ENCODE measurements at regions not wholly inside any gene's neighbourhood (a gene's known extent, or its start where the extent isn't known, plus 50 kb on each side); places are given as distances from the start of the nearest gene placed in this dataset.

DNA sequence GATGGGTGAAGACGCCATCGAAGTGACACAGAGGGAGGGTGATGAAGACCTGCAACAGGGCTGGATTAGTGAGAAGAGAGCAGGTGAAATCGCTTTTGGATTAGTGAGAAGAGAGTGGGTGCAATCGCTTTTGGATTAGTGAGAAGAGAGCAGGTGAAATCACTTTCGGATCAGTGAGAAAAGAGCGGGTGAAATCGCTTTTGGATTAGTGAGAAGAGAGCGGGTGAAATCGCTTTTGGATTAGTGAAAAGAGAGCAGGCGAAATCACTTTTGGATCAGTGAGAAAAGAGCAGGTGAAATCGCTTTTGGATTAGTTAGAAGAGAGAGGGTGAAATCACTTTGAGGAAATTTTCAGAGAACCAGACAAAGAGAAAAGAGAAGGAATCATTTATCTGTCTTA, 67.2 kb upstream of the TRIO start:
- H3K4me1 Mint-ChIP-seq (ENCODE audit: low read depth) = no peaks in the 10 kb centered on the region
- H3K27me3 Mint-ChIP-seq (ENCODE audit: low read depth) = no peaks in the 10 kb centered on the region
- H3K9me3 Mint-ChIP-seq (ENCODE audit: low read depth) = no peaks in the 10 kb centered on the region
- no peak for TF ChIP-seq CTCF (IDR thresholded peaks at IDR 0.05)
- H3K36me3 Mint-ChIP-seq (ENCODE audit: low read depth) = no peaks in the 10 kb centered on the region
- no peak for DNase-seq (ENCODE audit: low spot score)
- H3K4me3 Mint-ChIP-seq (ENCODE audit: unreplicated experiment) = no peak overlapping the region
- no peak overlapping the region for H3K27ac Mint-ChIP-seq (ENCODE audit: unreplicated experiment)

- Mint-ChIP-seq H3K36me3 (ENCODE audit: low read depth) (no peaks in the 10 kb centered on the region), H3K27me3 (ENCODE audit: low read depth) (no peaks in the 10 kb centered on the region), H3K27ac (ENCODE audit: unreplicated experiment) (no peak overlapping the region), H3K4me1 (ENCODE audit: low read depth) (no peaks in the 10 kb centered on the region), H3K9me3 (ENCODE audit: low read depth) (no peaks in the 10 kb centered on the region), H3K4me3 (ENCODE audit: unreplicated experiment) (no peak overlapping the region)
- TF ChIP-seq CTCF (IDR thresholded peaks at IDR 0.05) = no peak
- no peak for DNase-seq (ENCODE audit: low spot score)
Observed at GRCh38 chr5:14071433-14071832, 71.7 kb upstream of the TRIO start.

- H3K36me3 Mint-ChIP-seq (ENCODE audit: low read depth) = no peaks in the 10 kb centered on the region
- no peaks in the 10 kb centered on the region for H3K9me3 Mint-ChIP-seq (ENCODE audit: low read depth)
- H3K4me3 Mint-ChIP-seq (ENCODE audit: unreplicated experiment) = no peak overlapping the region
- no peaks in the 10 kb centered on the region for H3K27me3 Mint-ChIP-seq (ENCODE audit: low read depth)
- DNase-seq (ENCODE audit: low spot score) = no peak
- H3K27ac Mint-ChIP-seq (ENCODE audit: unreplicated experiment) = no peak overlapping the region
- no peak for TF ChIP-seq CTCF (IDR thresholded peaks at IDR 0.05)
- H3K4me1 Mint-ChIP-seq (ENCODE audit: low read depth) = no peaks in the 10 kb centered on the region
Observed at GRCh38 chr5:14069021-14069420, 74.1 kb upstream of the TRIO start.

- no peak for TF ChIP-seq CTCF (IDR thresholded peaks at IDR 0.05)
- Mint-ChIP-seq H3K4me1 (ENCODE audit: low read depth) (no peaks in the 10 kb centered on the region), H3K4me3 (ENCODE audit: unreplicated experiment) (no peak overlapping the region), H3K27ac (ENCODE audit: unreplicated experiment) (no peak overlapping the region), H3K36me3 (ENCODE audit: low read depth) (no peaks in the 10 kb centered on the region), H3K9me3 (ENCODE audit: low read depth) (no peaks in the 10 kb centered on the region), H3K27me3 (ENCODE audit: low read depth) (no peaks in the 10 kb centered on the region)
- DNase-seq (ENCODE audit: low spot score) = no peak
Observed at GRCh38 chr5:14068136-14068535, 75.0 kb upstream of the TRIO start.

DNA sequence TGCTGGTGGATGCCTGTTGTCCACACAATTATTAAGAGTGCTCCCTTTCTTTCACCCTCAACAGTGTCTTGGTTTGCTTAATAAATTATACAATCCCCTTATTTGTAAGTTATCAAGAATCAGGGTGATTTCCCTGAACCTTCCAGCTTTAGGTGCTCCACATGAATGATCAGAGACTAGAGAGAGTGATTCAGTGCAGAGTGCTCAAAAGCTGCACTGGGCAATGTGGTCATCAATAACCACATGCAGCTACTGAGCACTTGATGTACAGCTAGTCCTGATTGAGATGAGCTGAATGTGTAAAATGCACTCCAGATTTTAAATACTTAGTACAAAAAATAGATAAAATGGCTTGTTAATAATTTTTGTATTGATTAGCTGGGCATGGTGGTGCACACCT, 76.8 kb upstream of the TRIO start:
- no peak for DNase-seq (ENCODE audit: low spot score)
- Mint-ChIP-seq H3K27me3 (ENCODE audit: low read depth) (no peaks in the 10 kb centered on the region), H3K27ac (ENCODE audit: unreplicated experiment) (no peak overlapping the region), H3K4me3 (ENCODE audit: unreplicated experiment) (no peak overlapping the region), H3K4me1 (ENCODE audit: low read depth) (peaks cover 6% of the 10 kb centered on the region), H3K36me3 (ENCODE audit: low read depth) (no peaks in the 10 kb centered on the region), H3K9me3 (ENCODE audit: low read depth) (no peaks in the 10 kb centered on the region)
- no peak for TF ChIP-seq CTCF (IDR thresholded peaks at IDR 0.05)
